Epithelial cell of esophagus (primary cell): ENCODE measurements at regions not wholly inside any gene's neighbourhood (a gene's known extent, or its start where the extent isn't known, plus 50 kb on each side); places are given as distances from the start of the nearest gene placed in this dataset.

Source experiments
- DNase-seq: peaks from one replicate; pipeline ENCODE4 v3.0.0; 2010; ENCODE audit warnings: low read depth
- H3K4me3 ChIP-seq: 2 replicates; pipeline ENCODE4 v1.5.1; 2011; ENCODE audit warnings: mild to moderate bottlenecking, low read length, control low read depth
- CTCF ChIP-seq: IDR thresholded peaks from 2 replicates; pipeline ENCODE4 v1.5.1; 2011; ENCODE audit warnings: low read depth, mild to moderate bottlenecking, low read length, control low read depth, inconsistent platforms; ENCODE audit not compliant: insufficient read depth; ENCODE audit errors: missing control alignments

GRCh38 chr5:36450229-36451014 is 148.7 kb upstream of the RANBP3L start:
- DNase-seq: peak; percentile 81
- no peak for TF ChIP-seq CTCF
- no peak overlapping the region for H3K4me3 ChIP-seq

- H3K4me3 ChIP-seq: no peak overlapping the region
- peak; percentile 97 for DNase-seq
Observed at GRCh38 chr5:36452424-36453006, 150.8 kb upstream of the RANBP3L start.

GRCh38 chr5:36457511-36458270 is 148.7 kb upstream of the SLC1A3 start:
- DNase-seq: no peak

More at GRCh38 chr5:36452424-36453006, 150.8 kb upstream of the RANBP3L start:
- no peak for TF ChIP-seq CTCF

GRCh38 chr5:36458746-36459145 is 147.7 kb upstream of the SLC1A3 start:
- no peak overlapping the region for H3K4me3 ChIP-seq
- TF ChIP-seq CTCF: no peak

More at GRCh38 chr5:36457511-36458270, 148.7 kb upstream of the SLC1A3 start:
- no peak for TF ChIP-seq CTCF
- H3K4me3 ChIP-seq: no peak overlapping the region

GRCh38 chr5:36459176-36460135 is 146.9 kb upstream of the SLC1A3 start:
- peak; percentile 78 for DNase-seq
- peak; percentile 40 for TF ChIP-seq CTCF
- H3K4me3 ChIP-seq: no peak overlapping the region

More at GRCh38 chr5:36458746-36459145, 147.7 kb upstream of the SLC1A3 start:
- no peak for DNase-seq
